GM18520 (cell line): ENCODE measurements at regions not wholly inside any gene's neighbourhood (a gene's known extent, or its start where the extent isn't known, plus 50 kb on each side); places are given as distances from the start of the nearest gene placed in this dataset.
A peak's percentile ranks its signal among the peaks of the same experiment; 100 is the strongest.

Experiments
- ATAC-seq: cut with Tn5 transposase; IDR thresholded peaks from one replicate; pipeline ENCODE4 v1.9.1; 2021; ENCODE audit not compliant: unreplicated experiment

- ATAC-seq = no peak
Observed at GRCh38 chr13:62611343-62611742, 1195.7 kb upstream of the PCDH20 start.

- ATAC-seq = no peak
Observed at GRCh38 chr13:62598708-62599107, 1183.1 kb upstream of the PCDH20 start.

- no peak for ATAC-seq
Observed at GRCh38 chr13:62595976-62596375, 1180.3 kb upstream of the PCDH20 start.

DNA sequence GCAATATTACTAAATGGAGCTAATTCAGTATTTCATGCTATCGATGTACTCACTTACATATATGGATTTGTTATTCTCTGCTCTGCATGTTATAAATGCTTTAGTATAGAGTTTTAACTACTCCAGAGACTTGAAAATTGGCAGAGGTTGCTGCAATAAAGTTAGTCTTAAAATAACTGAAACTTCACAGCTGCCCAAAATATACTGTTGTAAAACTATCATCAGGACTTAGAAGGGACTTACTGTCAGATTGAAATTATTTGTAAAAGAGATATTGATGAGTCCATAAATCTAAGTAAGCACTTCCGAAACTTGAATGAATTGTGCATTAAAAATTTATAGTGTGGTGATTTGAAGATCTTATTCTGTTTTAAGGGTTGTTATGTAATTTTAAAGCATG, 1178.2 kb upstream of the PCDH20 start:
- no peak for ATAC-seq

- ATAC-seq = no peak
Observed at GRCh38 chr13:62583466-62583865, 1167.8 kb upstream of the PCDH20 start.

DNA sequence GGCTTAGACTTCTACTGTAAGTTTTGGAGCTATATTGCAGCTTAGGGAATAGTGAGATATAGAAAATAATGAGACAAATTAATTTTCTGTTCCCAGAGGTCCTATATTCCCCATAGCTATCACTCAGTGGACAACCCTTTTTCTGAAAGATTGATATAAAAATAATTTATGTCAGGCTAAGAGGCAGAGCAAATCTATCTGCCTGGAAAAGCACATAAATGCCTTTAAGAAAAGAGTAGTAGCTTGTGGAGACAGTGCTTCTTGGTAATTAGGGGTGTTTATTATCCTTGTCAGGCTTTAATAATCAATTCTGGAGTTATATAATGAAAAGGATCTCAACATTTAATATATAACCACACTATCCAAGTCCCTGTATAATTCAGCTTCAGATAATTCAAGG, 1162.8 kb upstream of the PCDH20 start:
- ATAC-seq = no peak

DNA sequence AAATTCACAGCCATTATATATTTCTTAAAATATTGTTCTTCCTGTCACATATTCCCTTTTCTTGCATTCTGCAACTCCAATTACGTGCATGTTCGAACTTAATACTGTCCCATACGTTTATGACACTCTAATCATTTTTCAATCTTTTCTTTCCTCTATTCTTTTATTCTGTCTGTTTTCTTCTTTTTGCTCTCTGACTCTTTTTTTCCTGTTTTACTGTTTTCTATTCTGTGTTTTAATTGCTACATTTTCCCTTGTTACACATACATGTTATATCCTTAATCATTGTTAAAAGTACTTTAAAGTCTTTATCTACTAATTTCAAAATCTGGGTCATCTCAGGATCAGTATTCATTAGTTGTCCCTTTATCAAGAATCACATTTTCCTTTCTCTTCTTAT, 1149.1 kb upstream of the PCDH20 start:
- no peak for ATAC-seq

DNA sequence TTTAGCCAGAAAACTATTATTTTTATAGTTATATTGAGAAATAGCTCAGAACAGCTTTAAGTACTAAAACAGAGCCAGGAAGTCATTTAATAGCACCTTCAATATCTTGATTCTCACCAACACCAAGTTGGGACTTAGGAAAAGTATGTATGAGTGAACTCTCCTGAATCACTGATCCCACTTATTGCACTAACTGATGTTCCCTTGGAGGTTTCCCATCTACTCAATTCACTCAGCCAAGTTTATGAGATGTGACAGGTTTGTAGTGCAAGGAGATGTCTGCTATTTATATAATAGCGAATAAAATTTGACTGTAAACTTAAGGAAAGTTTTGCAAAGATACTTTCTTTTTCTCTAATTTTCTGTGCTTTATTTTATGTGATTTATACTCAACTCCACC, 1147.6 kb upstream of the PCDH20 start:
- no peak for ATAC-seq

DNA sequence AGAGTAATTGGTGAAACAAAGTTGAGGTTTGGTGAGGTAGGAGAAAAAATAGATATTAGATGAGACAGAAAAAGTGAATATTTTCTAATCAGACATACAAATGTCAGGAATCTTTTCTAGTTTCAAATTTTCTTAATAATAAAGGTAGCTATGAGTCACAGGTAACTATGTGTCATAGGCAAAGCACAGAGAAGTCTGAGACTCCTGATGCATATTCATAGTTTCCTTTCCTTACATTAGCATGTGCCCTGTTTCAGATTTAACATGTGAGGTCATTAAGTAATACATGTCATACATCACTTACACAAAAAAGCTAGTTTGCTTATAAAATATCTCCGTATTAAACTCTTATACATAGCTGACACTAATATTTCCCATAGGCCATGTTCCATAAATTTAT, 1141.3 kb upstream of the PCDH20 start:
- no peak for ATAC-seq

- no peak for ATAC-seq
Observed at GRCh38 chr13:62551588-62551987, 1135.9 kb upstream of the PCDH20 start.

DNA sequence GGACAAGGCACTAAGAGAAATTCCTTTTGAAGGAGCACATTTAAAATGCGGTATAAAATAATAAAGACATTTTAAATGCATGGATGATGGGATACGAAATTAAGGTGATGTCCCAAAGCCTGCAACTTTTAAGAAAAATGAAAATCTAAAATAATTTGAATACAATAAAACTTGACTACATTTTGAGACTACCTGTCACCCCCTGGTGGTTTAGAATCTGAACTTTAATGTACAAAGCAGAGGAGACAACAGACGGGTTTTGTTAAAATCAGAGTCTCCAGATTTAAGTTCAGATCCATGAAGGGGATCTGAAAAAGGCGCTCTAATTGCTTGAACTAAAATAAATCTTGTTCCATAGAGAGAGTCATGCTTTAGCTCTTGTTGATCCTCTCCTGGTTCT, 1129.3 kb upstream of the PCDH20 start:
- ATAC-seq = no peak

DNA sequence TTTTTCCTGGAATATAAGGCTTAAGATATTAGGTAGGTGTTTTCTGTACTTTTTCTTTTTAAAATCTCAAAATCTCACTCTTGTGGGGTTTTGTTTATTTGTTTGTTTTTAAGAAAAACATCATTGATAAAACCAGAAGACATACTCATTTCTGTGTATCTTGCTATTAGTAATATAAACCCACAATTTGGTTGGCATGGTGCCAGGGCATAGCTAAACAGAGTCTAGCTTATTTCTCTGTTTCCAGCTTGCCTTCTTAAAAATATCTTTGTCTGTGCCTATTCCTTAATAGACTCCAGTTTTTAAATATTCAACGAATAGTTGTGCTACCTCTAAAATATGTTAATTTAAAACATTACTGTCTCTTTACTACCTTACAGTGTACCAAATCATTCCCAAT, 1121.9 kb upstream of the PCDH20 start:
- no peak for ATAC-seq

DNA sequence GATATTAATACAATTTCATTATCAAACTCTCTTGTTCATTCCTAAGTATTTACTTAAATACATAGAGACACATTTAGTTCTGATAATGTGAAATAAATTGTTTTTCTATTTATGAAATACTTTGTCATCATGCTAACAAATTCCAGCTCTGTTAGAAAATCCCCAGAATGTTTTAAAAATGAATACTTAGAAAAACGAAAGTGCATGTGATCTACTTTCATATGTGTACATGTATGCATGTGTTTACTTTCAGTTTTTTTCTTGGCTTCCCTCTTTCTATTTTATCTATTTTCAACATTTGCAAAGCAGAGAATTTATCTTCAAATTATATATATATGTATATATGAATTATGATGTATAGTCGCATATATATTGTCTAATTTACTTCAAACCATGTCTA, 1110.0 kb upstream of the PCDH20 start:
- ATAC-seq = peak; percentile 36

DNA sequence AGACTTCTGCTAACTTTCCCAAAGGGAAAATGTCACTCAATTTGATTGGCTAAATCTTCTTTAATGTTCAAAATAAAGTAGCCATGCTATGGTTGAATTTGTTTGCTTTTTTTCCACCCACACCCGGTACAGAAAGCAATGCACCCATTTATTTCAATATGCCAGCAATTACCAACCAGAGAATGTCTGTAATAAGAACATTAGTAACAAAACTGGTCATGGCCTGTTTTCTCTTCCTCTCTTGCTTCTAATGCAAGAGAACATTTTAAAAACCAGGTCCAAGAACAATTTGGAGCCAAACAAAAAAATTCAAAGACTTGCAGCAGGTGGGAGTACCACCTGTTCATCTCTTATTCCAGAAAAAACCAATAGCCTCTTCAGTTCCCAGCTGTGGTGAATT, 1108.8 kb upstream of the PCDH20 start:
- no peak for ATAC-seq

DNA sequence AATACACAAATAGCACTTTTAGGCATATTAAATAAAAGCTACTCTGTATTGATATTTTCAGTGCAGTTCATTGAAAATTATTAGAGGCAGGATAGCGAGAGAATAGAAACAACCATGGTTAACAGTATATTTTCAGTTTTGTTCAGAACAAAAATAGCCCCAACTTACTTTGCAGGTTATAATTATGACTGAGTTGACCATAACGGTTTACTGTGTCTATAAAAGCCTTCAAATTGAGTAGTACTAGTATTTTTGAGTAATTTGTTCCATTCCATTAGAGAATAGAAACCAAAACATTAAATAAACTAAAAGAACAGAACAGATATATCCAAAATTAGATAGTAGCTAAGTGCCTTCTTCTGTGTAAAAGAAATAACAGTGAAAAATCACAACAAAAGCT, 1108.4 kb upstream of the PCDH20 start:
- peak; percentile 75 for ATAC-seq

DNA sequence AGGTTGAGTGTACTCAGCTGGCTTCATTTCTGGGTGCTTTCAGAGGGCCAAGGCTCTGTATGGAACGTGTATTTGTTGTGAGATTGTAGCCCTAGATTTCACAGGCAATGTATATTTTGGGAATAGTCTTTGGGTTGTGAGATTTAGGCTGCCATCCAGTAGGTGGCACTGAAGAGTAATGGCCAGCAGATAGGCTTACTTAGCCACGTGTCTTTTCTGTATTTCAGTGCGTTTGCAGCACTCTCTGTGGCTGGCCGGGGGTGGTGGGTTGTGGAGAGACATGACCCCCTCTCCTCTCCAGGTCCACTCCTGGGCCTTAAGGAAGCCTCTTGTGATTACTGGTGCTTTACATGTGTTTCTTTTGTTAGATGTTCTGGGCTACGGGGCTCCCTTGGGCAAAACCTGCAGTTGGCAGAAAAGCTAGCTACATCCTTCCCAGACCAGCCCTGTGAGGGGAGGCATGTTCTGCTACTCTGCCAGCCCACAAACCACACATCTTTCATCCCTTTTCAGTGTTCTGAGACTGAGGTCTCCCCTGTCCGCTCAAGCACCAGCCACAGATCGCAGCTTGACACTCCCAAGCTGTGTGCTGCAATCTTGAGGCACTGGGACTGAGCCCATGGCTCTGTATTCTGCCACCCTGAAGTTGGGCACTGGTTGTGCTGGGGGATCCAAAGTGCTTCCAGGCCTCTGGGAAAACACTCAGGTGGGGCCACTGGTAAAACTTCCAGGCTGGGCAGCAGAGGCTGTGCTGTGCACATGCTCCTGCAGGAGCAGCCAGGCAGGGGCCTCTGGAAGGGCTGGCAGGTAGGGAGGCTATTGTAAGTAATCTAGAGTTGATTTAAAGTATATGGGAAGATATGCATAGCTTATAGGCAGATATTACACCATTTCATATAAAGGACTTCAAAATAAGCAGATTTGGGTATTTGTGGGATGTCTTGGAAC, 1096.8 kb upstream of the PCDH20 start:
- ATAC-seq = peak; percentile 84

GRCh38 chr13:62510906-62511655, 1095.4 kb upstream of the PCDH20 start:
- peak; percentile 46 for ATAC-seq

- no peak for ATAC-seq
Observed at GRCh38 chr13:62502588-62502987, 1086.9 kb upstream of the PCDH20 start.

DNA sequence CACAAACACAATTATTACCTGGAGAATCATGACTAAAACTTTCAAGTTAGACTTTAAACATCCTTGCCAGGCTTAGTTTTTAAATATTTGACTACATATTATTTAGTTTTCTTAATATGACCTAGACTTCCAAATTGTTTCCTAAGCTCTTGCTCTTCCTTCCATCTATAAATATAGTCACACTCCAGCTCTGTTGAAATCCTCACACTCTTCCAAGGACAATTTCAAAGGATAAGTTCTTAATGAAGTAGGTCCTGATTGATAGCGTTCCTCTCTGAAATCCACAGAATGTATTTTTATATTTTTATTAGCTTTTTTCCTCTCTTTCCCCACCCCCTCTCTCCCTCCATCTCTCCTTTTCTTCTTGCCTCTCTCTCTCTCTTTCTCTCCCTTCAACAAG, 1074.1 kb upstream of the PCDH20 start:
- ATAC-seq = no peak

DNA sequence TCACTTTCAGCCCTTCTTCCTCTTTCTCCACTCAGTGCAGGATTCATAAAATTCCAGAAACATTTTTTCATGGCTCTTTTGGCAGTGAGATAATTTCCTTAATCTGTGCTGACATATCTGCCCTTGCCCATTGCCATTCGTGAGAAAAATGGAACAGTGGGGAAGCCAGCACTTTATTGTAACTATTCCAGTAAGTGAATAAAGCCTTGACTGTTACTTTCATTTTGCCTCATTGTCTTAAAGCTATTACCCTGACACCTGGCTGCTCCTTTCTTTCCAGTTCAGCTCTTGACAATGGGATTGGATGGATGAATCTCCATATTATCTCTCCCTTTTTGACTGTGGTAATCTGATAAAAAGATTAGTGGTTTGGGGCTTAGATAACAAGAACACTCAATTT, 1068.1 kb upstream of the PCDH20 start:
- no peak for ATAC-seq

- no peak for ATAC-seq
Observed at GRCh38 chr13:62482351-62482750, 1066.7 kb upstream of the PCDH20 start.

DNA sequence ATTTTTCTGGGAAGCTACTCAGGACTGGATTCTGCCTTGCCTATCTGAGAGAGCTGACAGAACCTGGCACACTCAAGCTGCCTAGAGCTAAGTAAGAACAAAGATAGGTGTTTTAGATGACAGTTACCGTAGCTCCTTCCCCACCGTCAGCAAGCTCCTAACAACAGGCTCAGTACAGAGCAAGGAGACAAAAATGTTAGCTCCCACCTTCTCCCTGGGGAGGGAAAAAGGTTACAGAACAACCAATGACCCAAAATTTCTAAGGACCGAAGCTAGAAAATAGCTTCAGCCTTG, 1058.2 kb upstream of the PCDH20 start:
- ATAC-seq = no peak
